SK-N-SH (cell line): ENCODE measurements at regions not wholly inside any gene's neighbourhood (a gene's known extent, or its start where the extent isn't known, plus 50 kb on each side); places are given as distances from the start of the nearest gene placed in this dataset.
A peak's percentile ranks its signal among the peaks of the same experiment; 100 is the strongest.

Experiments
- CTCF ChIA-PET: fragments of 300-600, 350-600 bp; formaldehyde crosslinking; extraction: SDS; loops from one replicate; lab custom pipeline; 2021; lab: Yijun Ruan, JAX
- POLR2A ChIA-PET: fragments of 350-600 bp; sonication (Branson Sonifier 250); formaldehyde crosslinking; extraction: SDS; loops from one replicate; lab custom pipeline; 2020; ENCODE audit warnings: antibody characterized with exemption, inconsistent platforms; lab: Yijun Ruan, JAX
- DNase-seq: peaks from one replicate; pipeline ENCODE4 v3.0.0; 2012
- H2AFZ ChIP-seq: fragments of 200-600 bp; sonication (generic); 2 replicates; pipeline ENCODE4 v1.8.1; 2016; ENCODE audit warnings: antibody characterized with exemption, mild to moderate bottlenecking, low read depth
- H3F3A ChIP-seq: fragments of 200-600 bp; sonication (generic); replicated peaks from 2 replicates; pipeline ENCODE3; 2016; ENCODE audit warnings: antibody characterized with exemption, mild to moderate bottlenecking; ENCODE audit not compliant: insufficient read depth
- H3K27ac ChIP-seq, 2 experiments: fragments of 200-500 bp in 1 of 2; fragments of 200-600 bp in 1 of 2; sonication (Bioruptor generic) in 1 of 2; sonication (generic), shearing (Covaris generic) in 1 of 2; 2 replicates each; pipeline versions ENCODE4 v1.5.1 to v1.6.1; 2014 to 2016; ENCODE audit warnings: low read depth in 2 of 2, inconsistent platforms in 1 of 2, low read length in 1 of 2, mild to moderate bottlenecking in 1 of 2, mixed read lengths in 1 of 2
- H3K27me3 ChIP-seq: fragments of 200-600 bp; sonication (generic), shearing (Covaris generic); 2 replicates; pipeline ENCODE4 v1.6.1; 2016; ENCODE audit warnings: mixed run types; ENCODE audit not compliant: insufficient read depth
- H3K36me3 ChIP-seq, 2 experiments: fragments of 200-500 bp in 1 of 2; fragments of 200-600 bp in 1 of 2; sonication (Bioruptor generic) in 1 of 2; sonication (generic) in 1 of 2; replicated peaks in 1 of 2; 2 replicates each; pipeline versions ENCODE3 to v1.5.1; 2014 to 2016; ENCODE audit warnings: low read length in 1 of 2, mild to moderate bottlenecking in 1 of 2; ENCODE audit not compliant: insufficient read depth in 2 of 2, control insufficient read depth in 1 of 2
- H3K4me1 ChIP-seq, 2 experiments: fragments of 200-500 bp in 1 of 2; fragments of 200-600 bp in 1 of 2; sonication (Bioruptor generic) in 1 of 2; sonication (generic), shearing (Covaris generic) in 1 of 2; 2 replicates each; pipeline versions ENCODE4 v1.5.1 to v1.6.1; 2014 to 2016; ENCODE audit warnings: low read depth in 1 of 2, low read length in 1 of 2, mixed run types in 1 of 2; ENCODE audit not compliant: insufficient read depth in 2 of 2, control insufficient read depth in 1 of 2
- H3K4me2 ChIP-seq: fragments of 200-600 bp; sonication (generic), shearing (Covaris generic); 2 replicates; pipeline ENCODE4 v1.6.1; 2017; ENCODE audit warnings: mixed run types
- H3K4me3 ChIP-seq, 2 experiments: fragments of 200-500 bp in 1 of 2; fragments of 200-600 bp in 1 of 2; sonication (Bioruptor generic) in 1 of 2; sonication (generic), shearing (Covaris generic) in 1 of 2; 2 replicates each; pipeline versions ENCODE4 v1.5.1 to v1.8.1; 2014 to 2016; ENCODE audit warnings: low read depth in 2 of 2, inconsistent platforms in 1 of 2, low read length in 1 of 2, mild to moderate bottlenecking in 1 of 2, mixed read lengths in 1 of 2, moderate library complexity in 1 of 2
- H3K79me2 ChIP-seq: fragments of 200-600 bp; sonication (generic); 2 replicates; pipeline ENCODE4 v1.8.1; 2017; ENCODE audit warnings: mild to moderate bottlenecking; ENCODE audit not compliant: insufficient read depth
- H3K9ac ChIP-seq: fragments of 200-600 bp; sonication (generic); 2 replicates; pipeline ENCODE4 v1.6.1; 2017; ENCODE audit warnings: mixed run types
- H3K9me2 ChIP-seq: fragments of 200-600 bp; sonication (generic); 2 replicates; pipeline ENCODE4 v1.6.1; 2017; ENCODE audit warnings: mixed run types
- H3K9me3 ChIP-seq: fragments of 200-600 bp; sonication (generic); 2 replicates; pipeline ENCODE4 v1.6.1; 2017; ENCODE audit warnings: mixed run types, mild to moderate bottlenecking, moderate library complexity
- H4K20me1 ChIP-seq: fragments of 200-600 bp; sonication (generic); 2 replicates; pipeline ENCODE4 v1.6.1; 2017; ENCODE audit warnings: mild to moderate bottlenecking, mixed run types; ENCODE audit not compliant: insufficient read depth
- CHD2 ChIP-seq: fragments of 150-350 bp; IDR thresholded peaks from 2 replicates; pipeline ENCODE4 v1.6.1; 2018; ENCODE audit warnings: low read length; ENCODE audit not compliant: partially characterized antibody
- ELF1 ChIP-seq: IDR thresholded peaks from 2 replicates; pipeline ENCODE4 v1.4.0; 2012
- EP300 ChIP-seq, 2 experiments: IDR thresholded peaks; 2 replicates each; pipeline versions ENCODE4 v1.4.0 to v1.6.1; 2012; ENCODE audit warnings: borderline replicate concordance in 1 of 2, low read depth in 1 of 2, low read length in 1 of 2
- EZH2phosphoT487 ChIP-seq: fragments of 200-600 bp; sonication (generic); IDR thresholded peaks from 2 replicates; pipeline ENCODE4 v1.6.1; 2017; ENCODE audit warnings: low read depth, mixed run types, mild to moderate bottlenecking, antibody characterized with exemption, moderate library complexity, borderline replicate concordance
- FOSL2 ChIP-seq: IDR thresholded peaks from 2 replicates; pipeline ENCODE4 v1.4.0; 2012; ENCODE audit warnings: low read depth, mild to moderate bottlenecking, moderate library complexity, borderline replicate concordance
- FOXJ3 ChIP-seq: sonication (generic); formaldehyde crosslinking; IDR thresholded peaks from 2 replicates; pipeline ENCODE4 v1.5.1; 2020; ENCODE audit warnings: mild to moderate bottlenecking, missing genetic modification reagents
- FOXM1 ChIP-seq: IDR thresholded peaks from 2 replicates; pipeline ENCODE4 v1.4.0; 2012; ENCODE audit warnings: low read depth, mild to moderate bottlenecking
- GABPA ChIP-seq: IDR thresholded peaks from 2 replicates; pipeline ENCODE4 v1.4.0; 2012; ENCODE audit warnings: low read depth, mild to moderate bottlenecking
- MEF2A ChIP-seq: IDR thresholded peaks from 2 replicates; pipeline ENCODE4 v1.4.0; 2012; ENCODE audit warnings: low read depth, borderline replicate concordance
- MXI1 ChIP-seq: IDR thresholded peaks from 2 replicates; pipeline ENCODE4 v1.6.1; 2012; ENCODE audit warnings: mild to moderate bottlenecking, low read depth, low read length, improper control_type of control experiment
- NFIC ChIP-seq: IDR thresholded peaks from 2 replicates; pipeline ENCODE4 v1.4.0; 2012; ENCODE audit warnings: borderline replicate concordance
- NRF1 ChIP-seq: IDR thresholded peaks from 2 replicates; pipeline ENCODE4 v1.6.1; 2012; ENCODE audit warnings: low read depth, mild to moderate bottlenecking, low read length
- POLR2AphosphoS5 ChIP-seq: IDR thresholded peaks from 2 replicates; pipeline ENCODE4 v1.6.1; 2012; ENCODE audit warnings: low read depth, low read length
- RAD21 ChIP-seq: IDR thresholded peaks from 2 replicates; pipeline ENCODE4 v1.6.1; 2012; ENCODE audit warnings: mild to moderate bottlenecking, low read length
- RCOR1 ChIP-seq: fragments of 150-350 bp; IDR thresholded peaks from 2 replicates; pipeline ENCODE4 v1.6.1; 2017; ENCODE audit warnings: antibody characterized with exemption, low read length
- RXRA ChIP-seq: IDR thresholded peaks from 2 replicates; pipeline ENCODE4 v1.4.0; 2012; ENCODE audit warnings: low read depth, mild to moderate bottlenecking, borderline replicate concordance
- SIN3A ChIP-seq: IDR thresholded peaks from 2 replicates; pipeline ENCODE4 v1.6.1; 2012; ENCODE audit warnings: low read depth, mild to moderate bottlenecking, low read length, moderate library complexity, borderline replicate concordance
- SMC3 ChIP-seq: IDR thresholded peaks from 2 replicates; pipeline ENCODE4 v1.6.1; 2012; ENCODE audit warnings: low read depth, low read length, improper control_type of control experiment
- TAF1 ChIP-seq: IDR thresholded peaks from 2 replicates; pipeline ENCODE4 v1.6.1; 2012; ENCODE audit warnings: low read depth, mild to moderate bottlenecking, low read length, moderate library complexity, borderline replicate concordance
- TCF12 ChIP-seq: IDR thresholded peaks from 2 replicates; pipeline ENCODE4 v1.4.0; 2012
- TEAD4 ChIP-seq: IDR thresholded peaks from 2 replicates; pipeline ENCODE4 v1.4.0; 2012; ENCODE audit warnings: mild to moderate bottlenecking, borderline replicate concordance; ENCODE audit not compliant: insufficient read depth
- YY1 ChIP-seq: IDR thresholded peaks from 2 replicates; pipeline ENCODE4 v1.4.0; 2012; ENCODE audit warnings: low read depth, mild to moderate bottlenecking
- WGBS: methylation state at CpG from one replicate; pipeline ENCODE4 v1.1.6; 2017; ENCODE audit warnings: low lambda C conversion rate; 5-methylcytosine and 5-hydroxymethylcytosine counted together
- TF ChIP-seq, protein P1 (sequence below): fragments of 150-350 bp; IDR thresholded peaks from 2 replicates; pipeline ENCODE4 v1.6.1; 2016; ENCODE audit warnings: mild to moderate bottlenecking, low read depth, low read length
- TF ChIP-seq, protein P2 (sequence below): IDR thresholded peaks from 2 replicates; pipeline ENCODE4 v1.4.0; 2012; ENCODE audit warnings: low read depth, borderline replicate concordance
- TF ChIP-seq, protein P3 (sequence below): fragments of 150-350 bp; IDR thresholded peaks from 2 replicates; pipeline ENCODE4 v1.6.1; 2017; ENCODE audit warnings: antibody characterized with exemption, low read length, low read depth, borderline replicate concordance
- TF ChIP-seq, protein P4 (sequence below): fragments of 200-600 bp; sonication (generic); IDR thresholded peaks from 2 replicates; pipeline ENCODE4 v1.6.1; 2017; ENCODE audit warnings: antibody characterized with exemption, mild to moderate bottlenecking, moderate library complexity
- TF ChIP-seq, protein P5 (sequence below): IDR thresholded peaks from 2 replicates; pipeline ENCODE4; 2012

DNA sequence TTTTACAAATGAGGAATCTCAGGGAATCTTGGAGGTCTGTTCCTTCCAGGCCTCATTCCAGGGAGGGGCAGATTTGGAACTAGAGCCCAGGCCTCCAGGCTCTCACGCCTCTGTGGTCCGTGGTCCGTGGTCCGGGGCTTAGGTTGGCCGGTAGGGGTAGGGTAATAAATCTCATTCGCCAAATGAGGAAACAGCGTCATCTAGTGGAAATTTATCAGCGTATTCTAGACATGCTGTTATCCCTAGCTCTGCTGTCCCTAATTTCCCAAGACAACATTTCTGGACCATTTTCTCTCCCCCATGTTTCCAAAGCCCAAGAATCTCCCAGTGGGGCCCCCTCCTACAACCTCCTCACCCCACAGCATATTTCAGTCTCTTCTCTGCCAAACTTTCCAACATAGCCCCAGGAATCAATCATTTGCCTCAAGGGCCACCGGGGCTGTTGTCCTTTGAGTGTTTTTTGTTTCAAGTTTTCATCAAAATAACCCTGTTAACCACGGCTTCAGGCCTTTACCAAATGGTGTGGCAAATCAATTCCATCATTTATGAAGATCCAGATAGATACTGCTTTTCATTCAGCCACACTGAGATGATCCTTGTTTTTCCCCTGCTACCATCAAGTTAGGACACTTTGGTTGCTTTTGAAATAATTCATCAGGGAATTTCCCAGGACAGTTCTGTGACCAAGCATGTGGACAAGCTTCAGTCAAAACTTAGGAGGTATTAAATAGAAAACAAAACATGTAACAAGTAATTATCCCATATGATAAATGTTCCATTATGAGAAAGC lies 126.8 kb downstream of the ALDH8A1 start:
- ChIA-PET CTCF (interaction anchor here (0.6 to 5.9 kb wide), 64 partner anchors 9 to 1404 kb away, joined by 3 to 48 read pairs (median 4); partner anchors contain the start of gene ALDH8A1), POLR2A (interaction anchor here (0.5 to 0.9 kb wide), 2 partner anchors 653 to 655 kb away, joined by 3 to 10 read pairs; no protein-coding TSS in a partner anchor)
- Histone ChIP-seq H3K27ac (no peak overlapping the region), H3K4me3 (no peak overlapping the region; a peak in 1 of 4 replicates), H4K20me1 (no peaks in the 10 kb centered on the region), H3K4me1 (peaks cover 0 to 5% of the 10 kb centered on the region in 2 experiments; a peak in 3 of 4 replicates), H3K4me2 (no peak overlapping the region), H3K27me3 (no peaks in the 10 kb centered on the region), H3K9me2 (no peaks in the 10 kb centered on the region), H3K9ac (no peak overlapping the region), H2AFZ (0 out of 2 replicates have a peak overlapping the region, but pooled peaks have one; percentile 37), H3K36me3 (no peaks in the 10 kb centered on the region), H3K9me3 (no peaks in the 10 kb centered on the region), H3K79me2 (no peaks in the 10 kb centered on the region), H3F3A (peaks cover 16% of the 10 kb centered on the region)
- 13% methylated on average over 10 of the region's 10 CpGs for WGBS
- DNase-seq, result peak; percentile 77
- no peak for TF ChIP-seq ELF1
- TF ChIP-seq CHD2, result no peak
- TF ChIP-seq SIN3A, result no peak
- peak; percentile 99 for TF ChIP-seq RAD21
- TF ChIP-seq GABPA, result no peak
- TF ChIP-seq RXRA, result no peak
- no peak for TF ChIP-seq NFIC
- no peak for TF ChIP-seq POLR2AphosphoS5
- TF ChIP-seq MEF2A, result no peak
- TF ChIP-seq, protein P1, sequence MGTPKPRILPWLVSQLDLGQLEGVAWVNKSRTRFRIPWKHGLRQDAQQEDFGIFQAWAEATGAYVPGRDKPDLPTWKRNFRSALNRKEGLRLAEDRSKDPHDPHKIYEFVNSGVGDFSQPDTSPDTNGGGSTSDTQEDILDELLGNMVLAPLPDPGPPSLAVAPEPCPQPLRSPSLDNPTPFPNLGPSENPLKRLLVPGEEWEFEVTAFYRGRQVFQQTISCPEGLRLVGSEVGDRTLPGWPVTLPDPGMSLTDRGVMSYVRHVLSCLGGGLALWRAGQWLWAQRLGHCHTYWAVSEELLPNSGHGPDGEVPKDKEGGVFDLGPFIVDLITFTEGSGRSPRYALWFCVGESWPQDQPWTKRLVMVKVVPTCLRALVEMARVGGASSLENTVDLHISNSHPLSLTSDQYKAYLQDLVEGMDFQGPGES, result no peak
- no peak for TF ChIP-seq FOXM1
- TF ChIP-seq YY1, result no peak
- TF ChIP-seq, protein P2, sequence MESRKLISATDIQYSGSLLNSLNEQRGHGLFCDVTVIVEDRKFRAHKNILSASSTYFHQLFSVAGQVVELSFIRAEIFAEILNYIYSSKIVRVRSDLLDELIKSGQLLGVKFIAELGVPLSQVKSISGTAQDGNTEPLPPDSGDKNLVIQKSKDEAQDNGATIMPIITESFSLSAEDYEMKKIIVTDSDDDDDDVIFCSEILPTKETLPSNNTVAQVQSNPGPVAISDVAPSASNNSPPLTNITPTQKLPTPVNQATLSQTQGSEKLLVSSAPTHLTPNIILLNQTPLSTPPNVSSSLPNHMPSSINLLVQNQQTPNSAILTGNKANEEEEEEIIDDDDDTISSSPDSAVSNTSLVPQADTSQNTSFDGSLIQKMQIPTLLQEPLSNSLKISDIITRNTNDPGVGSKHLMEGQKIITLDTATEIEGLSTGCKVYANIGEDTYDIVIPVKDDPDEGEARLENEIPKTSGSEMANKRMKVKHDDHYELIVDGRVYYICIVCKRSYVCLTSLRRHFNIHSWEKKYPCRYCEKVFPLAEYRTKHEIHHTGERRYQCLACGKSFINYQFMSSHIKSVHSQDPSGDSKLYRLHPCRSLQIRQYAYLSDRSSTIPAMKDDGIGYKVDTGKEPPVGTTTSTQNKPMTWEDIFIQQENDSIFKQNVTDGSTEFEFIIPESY, result no peak
- no peak for TF ChIP-seq FOSL2
- TF ChIP-seq MXI1, result no peak
- TF ChIP-seq, protein P3, sequence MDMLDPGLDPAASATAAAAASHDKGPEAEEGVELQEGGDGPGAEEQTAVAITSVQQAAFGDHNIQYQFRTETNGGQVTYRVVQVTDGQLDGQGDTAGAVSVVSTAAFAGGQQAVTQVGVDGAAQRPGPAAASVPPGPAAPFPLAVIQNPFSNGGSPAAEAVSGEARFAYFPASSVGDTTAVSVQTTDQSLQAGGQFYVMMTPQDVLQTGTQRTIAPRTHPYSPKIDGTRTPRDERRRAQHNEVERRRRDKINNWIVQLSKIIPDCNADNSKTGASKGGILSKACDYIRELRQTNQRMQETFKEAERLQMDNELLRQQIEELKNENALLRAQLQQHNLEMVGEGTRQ, result no peak
- no peak for TF ChIP-seq EZH2phosphoT487
- TF ChIP-seq FOXJ3, result no peak
- peak; percentile 99 for TF ChIP-seq SMC3
- TF ChIP-seq RCOR1, result peak; percentile 37; the same call in 1 of the 2 replicates
- peak; percentile 31; the same call in 1 of the 2 replicates for TF ChIP-seq NRF1
- no peak for TF ChIP-seq TCF12
- TF ChIP-seq TAF1, result no peak
- TF ChIP-seq, protein P4, sequence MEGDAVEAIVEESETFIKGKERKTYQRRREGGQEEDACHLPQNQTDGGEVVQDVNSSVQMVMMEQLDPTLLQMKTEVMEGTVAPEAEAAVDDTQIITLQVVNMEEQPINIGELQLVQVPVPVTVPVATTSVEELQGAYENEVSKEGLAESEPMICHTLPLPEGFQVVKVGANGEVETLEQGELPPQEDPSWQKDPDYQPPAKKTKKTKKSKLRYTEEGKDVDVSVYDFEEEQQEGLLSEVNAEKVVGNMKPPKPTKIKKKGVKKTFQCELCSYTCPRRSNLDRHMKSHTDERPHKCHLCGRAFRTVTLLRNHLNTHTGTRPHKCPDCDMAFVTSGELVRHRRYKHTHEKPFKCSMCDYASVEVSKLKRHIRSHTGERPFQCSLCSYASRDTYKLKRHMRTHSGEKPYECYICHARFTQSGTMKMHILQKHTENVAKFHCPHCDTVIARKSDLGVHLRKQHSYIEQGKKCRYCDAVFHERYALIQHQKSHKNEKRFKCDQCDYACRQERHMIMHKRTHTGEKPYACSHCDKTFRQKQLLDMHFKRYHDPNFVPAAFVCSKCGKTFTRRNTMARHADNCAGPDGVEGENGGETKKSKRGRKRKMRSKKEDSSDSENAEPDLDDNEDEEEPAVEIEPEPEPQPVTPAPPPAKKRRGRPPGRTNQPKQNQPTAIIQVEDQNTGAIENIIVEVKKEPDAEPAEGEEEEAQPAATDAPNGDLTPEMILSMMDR, result peak; percentile 80
- no peak for TF ChIP-seq EP300 (IDR thresholded peaks at IDR 0.05; ENCODE audit: borderline replicate concordance in 1 of 2, low read depth in 1 of 2, low read length in 1 of 2)
- no peak for TF ChIP-seq TEAD4
- TF ChIP-seq, protein P5, sequence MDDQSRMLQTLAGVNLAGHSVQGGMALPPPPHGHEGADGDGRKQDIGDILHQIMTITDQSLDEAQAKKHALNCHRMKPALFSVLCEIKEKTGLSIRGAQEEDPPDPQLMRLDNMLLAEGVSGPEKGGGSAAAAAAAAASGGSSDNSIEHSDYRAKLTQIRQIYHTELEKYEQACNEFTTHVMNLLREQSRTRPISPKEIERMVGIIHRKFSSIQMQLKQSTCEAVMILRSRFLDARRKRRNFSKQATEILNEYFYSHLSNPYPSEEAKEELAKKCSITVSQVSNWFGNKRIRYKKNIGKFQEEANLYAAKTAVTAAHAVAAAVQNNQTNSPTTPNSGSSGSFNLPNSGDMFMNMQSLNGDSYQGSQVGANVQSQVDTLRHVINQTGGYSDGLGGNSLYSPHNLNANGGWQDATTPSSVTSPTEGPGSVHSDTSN, result 0 out of 2 replicates have a peak, but pooled peaks have one; percentile 6
